ENCODE measurements at regions not wholly inside any gene's neighbourhood (a gene's known extent, or its start where the extent isn't known, plus 50 kb on each side); places are given as distances from the start of the nearest gene placed in this dataset.
"Not testable (repeated sequence)": the region's sequence is repeated elsewhere in the genome, so short reads cannot be mapped to it uniquely, and the experiment has no call there.

- no peak for DNase-seq (ENCODE audit: low spot score)
- no peak for TF ChIP-seq CTCF (IDR thresholded peaks at IDR 0.05)
- no peaks in the 10 kb centered on the region for H3K27me3 ChIP-seq
Observed at GRCh38 chr20:53671370-53671769, 77.7 kb upstream of the ZNF217 start.

GRCh38 chr20:53669517-53670313 is 76.1 kb upstream of the ZNF217 start:
- not testable (repeated sequence) for H3K27ac ChIP-seq; H3K4me1 ChIP-seq; H3K36me3 ChIP-seq; H3K27me3 ChIP-seq; H3K9me3 ChIP-seq; DNase-seq (ENCODE audit: low spot score); H3K4me3 ChIP-seq

More at GRCh38 chr20:53671370-53671769, 77.7 kb upstream of the ZNF217 start:
- Histone ChIP-seq H3K4me1 (no peaks in the 10 kb centered on the region), H3K9me3 (no peaks in the 10 kb centered on the region), H3K27ac (no peak overlapping the region), H3K36me3 (no peaks in the 10 kb centered on the region), H3K4me3 (no peak overlapping the region)

GRCh38 chr20:53668992-53669391 is 75.4 kb upstream of the ZNF217 start:
- Histone ChIP-seq H3K27me3 (no peaks in the 10 kb centered on the region), H3K36me3 (no peaks in the 10 kb centered on the region), H3K4me3 (no peak overlapping the region), H3K4me1 (no peaks in the 10 kb centered on the region), H3K9me3 (no peaks in the 10 kb centered on the region), H3K27ac (no peak overlapping the region)
- no peak for TF ChIP-seq CTCF (IDR thresholded peaks at IDR 0.05)
- no peak for DNase-seq (ENCODE audit: low spot score)

- DNase-seq (ENCODE audit: low spot score) = no peak
- TF ChIP-seq CTCF (IDR thresholded peaks at IDR 0.05) = no peak
- Histone ChIP-seq H3K9me3 (no peaks in the 10 kb centered on the region), H3K27ac (no peak overlapping the region), H3K36me3 (no peaks in the 10 kb centered on the region), H3K27me3 (no peaks in the 10 kb centered on the region), H3K4me1 (peaks cover 0 to 2% of the 10 kb centered on the region in 2 donors), H3K4me3 (no peak overlapping the region)
Observed at GRCh38 chr20:53666144-53666543, 72.5 kb upstream of the ZNF217 start.

- no peak overlapping the region for H3K4me3 ChIP-seq
- H3K27me3 ChIP-seq = no peaks in the 10 kb centered on the region
- no peaks in the 10 kb centered on the region for H3K36me3 ChIP-seq
- no peak overlapping the region for H3K27ac ChIP-seq
- H3K9me3 ChIP-seq = no peaks in the 10 kb centered on the region
- no peak for DNase-seq (ENCODE audit: low spot score)
- peaks cover 0 to 13% of the 10 kb centered on the region in 2 donors for H3K4me1 ChIP-seq
- no peak for TF ChIP-seq CTCF (IDR thresholded peaks at IDR 0.05)
Observed at GRCh38 chr20:53664121-53664520, 70.5 kb upstream of the ZNF217 start.

- not testable (repeated sequence) for DNase-seq (ENCODE audit: low spot score); H3K36me3 ChIP-seq; H3K9me3 ChIP-seq; H3K27me3 ChIP-seq; H3K27ac ChIP-seq; H3K4me3 ChIP-seq
- peaks cover 0 to 13% of the 10 kb centered on the region in 2 donors for H3K4me1 ChIP-seq
Observed at GRCh38 chr20:53663521-53663920, 69.9 kb upstream of the ZNF217 start.

GRCh38 chr20:53662595-53662994 is 69.0 kb upstream of the ZNF217 start:
- no peak overlapping the region for H3K27ac ChIP-seq
- H3K27me3 ChIP-seq = no peaks in the 10 kb centered on the region
- H3K4me1 ChIP-seq = peaks cover 0 to 13% of the 10 kb centered on the region in 2 donors
- no peaks in the 10 kb centered on the region for H3K36me3 ChIP-seq
- no peaks in the 10 kb centered on the region for H3K9me3 ChIP-seq
- H3K4me3 ChIP-seq = no peak overlapping the region
- TF ChIP-seq CTCF (IDR thresholded peaks at IDR 0.05) = no peak
- DNase-seq (ENCODE audit: low spot score) = no peak

Measured in right atrium auricular region (tissue), 2 donors.